NCI-H1436 (cell line): ENCODE measurements at regions not wholly inside any gene's neighbourhood (a gene's known extent, or its start where the extent isn't known, plus 50 kb on each side); places are given as distances from the start of the nearest gene placed in this dataset.
"Not testable (repeated sequence)": the region's sequence is repeated elsewhere in the genome, so short reads cannot be mapped to it uniquely, and the experiment has no call there.

Source experiments
- DNase-seq: peaks from one replicate; lab custom pipeline; 2025; lab: John Stamatoyannopoulos, UW

DNA sequence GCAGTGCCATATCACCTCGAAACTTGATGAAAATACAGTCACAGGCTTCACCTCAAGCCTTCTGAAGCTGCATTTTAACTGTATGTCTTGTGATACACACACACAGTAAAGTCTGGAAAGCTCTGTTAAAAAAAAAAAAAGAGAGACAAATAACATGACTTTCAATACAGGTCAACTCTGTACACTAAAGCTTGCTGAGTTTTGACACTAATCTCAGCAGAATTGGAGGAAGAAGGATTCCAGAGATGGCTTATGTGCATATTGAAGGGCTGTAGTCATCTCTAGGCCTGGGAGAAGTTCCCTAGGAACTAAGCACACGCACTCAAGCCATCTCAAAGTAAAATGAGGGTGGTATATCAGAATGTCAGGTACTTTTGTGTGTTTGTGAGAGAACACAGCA lies 875.1 kb downstream of the EPHA4 start:
- DNase-seq: no peak

DNA sequence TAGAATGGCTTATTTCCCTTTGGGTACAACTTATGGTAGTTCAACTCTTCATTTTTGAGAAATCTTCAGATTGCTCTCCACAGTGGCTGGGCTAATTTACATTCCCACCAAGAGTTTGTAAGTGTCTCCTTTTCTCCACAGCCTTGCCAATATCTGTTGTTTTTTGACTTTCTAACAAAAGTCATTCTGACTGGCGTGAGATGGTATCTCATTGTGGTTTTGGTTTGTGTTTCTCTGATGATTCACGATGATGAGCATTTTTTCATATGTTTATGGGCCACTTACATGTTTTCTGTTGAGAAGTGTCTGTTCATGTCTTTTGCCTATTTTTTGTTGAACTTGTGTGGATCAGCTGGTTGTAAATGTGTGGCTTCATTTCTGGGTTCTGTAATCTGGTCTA lies 871.0 kb downstream of the EPHA4 start:
- DNase-seq: no peak

DNA sequence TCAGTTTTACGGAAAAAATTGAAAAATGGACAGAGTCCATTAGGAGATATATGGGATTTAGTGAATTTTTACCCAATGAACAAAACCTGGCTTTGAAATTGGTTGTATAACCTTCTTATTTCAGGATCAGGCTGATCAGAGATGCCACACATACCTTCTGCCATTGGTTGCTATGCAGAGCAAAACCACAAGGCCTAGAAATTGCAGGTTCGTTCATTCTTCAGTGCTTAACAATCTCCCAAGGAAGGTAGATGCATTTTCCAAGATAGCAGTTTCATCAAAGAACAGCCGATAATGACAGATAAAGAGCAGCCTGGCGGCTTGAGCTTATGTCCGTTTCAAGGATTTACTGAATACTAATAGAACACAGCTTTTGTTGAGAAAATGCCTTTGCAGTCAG lies 868.8 kb downstream of the EPHA4 start:
- DNase-seq: no peak

DNA sequence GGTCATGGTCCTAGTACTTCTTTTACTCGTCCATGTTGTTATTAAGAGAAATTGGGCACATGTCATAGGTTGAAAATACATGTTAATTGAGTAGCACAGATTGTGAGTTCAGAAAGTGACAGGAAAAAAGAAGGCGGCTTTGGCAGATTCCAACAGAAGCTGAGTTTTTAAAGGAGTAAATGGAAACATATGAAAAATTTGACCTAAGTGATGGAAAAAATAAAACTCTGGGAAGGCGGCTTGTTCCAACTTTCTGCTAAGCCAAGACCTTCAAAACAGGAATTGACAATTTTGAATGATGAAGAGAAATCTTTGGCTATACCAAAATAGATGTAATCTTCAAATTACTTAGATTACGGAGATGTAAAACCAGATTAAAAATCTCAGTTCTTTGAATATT lies 868.0 kb downstream of the EPHA4 start:
- no peak for DNase-seq

DNA sequence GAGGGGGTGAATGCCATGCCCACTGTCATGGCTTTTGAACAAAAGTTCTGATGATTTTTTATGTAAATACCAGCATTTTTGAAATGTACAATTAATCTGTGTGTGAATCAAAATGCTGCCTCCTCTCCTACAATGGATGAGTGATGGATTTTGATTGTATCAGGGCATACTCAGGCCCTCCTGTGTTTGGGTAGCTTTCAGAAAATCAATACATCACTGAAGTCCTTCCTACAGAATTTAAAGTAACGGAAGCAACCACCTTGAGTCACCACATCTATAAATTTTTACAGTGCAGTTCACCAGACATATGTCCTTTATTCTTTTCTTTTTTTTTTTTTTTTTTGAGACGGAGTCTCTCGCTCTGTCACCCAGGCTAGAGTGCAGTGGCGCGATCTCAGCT lies 867.3 kb downstream of the EPHA4 start:
- no peak for DNase-seq

- no peak for DNase-seq
Observed at GRCh38 chr2:220705678-220706077, 866.4 kb downstream of the EPHA4 start.

DNA sequence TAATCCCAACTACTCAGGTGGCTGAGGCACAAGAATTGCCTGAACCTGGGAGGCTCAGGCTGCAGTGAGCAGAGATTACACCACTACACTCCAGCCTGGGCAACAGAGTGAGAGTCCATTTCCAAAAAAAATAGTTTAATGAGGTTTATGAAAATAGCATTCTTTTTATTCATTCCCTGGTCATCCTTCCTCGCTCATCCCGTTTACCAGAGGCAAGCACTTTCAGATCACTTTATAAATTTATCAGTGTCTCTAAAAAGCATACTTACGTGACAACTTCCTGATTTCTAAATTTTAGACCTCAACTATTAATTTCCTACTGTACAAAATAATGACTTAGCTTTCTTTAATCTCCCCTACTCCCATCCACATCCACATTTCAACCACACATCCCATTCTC lies 864.8 kb downstream of the EPHA4 start:
- no peak for DNase-seq

DNA sequence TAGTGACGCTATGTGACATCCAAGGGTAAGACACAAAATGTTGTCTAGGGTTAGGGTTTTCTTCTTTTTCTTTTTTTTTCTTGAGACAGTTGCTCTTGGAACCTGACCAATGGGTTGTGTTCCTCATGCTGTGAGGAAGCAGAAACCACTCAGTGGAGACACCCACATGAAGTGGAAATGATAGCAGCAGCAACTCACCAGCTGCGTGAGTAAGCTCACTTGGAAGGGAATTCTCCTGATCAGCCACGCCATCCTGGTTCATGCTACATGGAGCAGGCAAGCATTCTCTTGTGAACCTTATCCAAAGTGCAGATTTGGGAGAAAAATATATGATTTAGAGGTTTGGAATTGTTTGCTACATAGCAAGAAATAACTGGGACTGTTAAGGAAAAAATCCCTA lies 863.7 kb downstream of the EPHA4 start:
- no peak for DNase-seq

DNA sequence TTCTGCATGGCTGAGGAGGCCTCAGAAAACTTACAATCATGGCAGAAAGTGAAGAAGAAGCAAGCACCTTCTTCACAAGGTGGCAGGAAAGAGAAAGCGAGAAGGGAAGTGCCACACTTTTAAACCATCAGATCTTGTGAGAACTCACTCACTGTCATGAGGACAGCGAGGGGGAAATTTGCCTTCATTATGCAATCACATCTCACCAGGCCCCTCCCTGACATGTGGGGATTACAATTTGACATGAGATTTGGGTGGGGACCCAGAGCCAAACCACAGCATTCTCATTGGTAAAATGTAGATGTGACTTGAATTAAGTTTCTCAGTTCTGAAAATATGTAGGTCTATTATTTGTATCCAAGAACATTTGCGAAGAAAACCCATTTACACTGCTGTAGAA lies 854.8 kb downstream of the EPHA4 start:
- no peak for DNase-seq

DNA sequence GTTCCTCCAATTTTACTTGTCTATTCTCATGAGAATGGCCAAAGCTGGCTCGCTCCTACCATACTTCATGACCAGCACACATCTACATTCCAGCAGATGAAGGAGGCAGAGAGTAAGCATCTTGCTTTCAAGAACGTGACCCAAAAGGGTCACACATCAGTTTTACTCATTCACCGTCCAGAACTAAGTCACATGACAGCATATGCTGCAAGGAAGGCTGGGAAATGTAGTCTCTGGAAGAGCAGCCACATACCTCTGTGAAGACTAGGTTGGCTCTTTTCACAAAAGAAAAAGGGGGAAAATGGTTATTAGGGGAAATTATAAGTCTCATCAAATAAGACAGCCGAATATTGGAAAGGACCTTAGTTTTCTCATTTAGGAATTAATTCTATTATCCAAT lies 835.3 kb downstream of the EPHA4 start:
- DNase-seq: no peak

- DNase-seq: no peak
Observed at GRCh38 chr2:220743203-220743602, 828.9 kb downstream of the EPHA4 start.

DNA sequence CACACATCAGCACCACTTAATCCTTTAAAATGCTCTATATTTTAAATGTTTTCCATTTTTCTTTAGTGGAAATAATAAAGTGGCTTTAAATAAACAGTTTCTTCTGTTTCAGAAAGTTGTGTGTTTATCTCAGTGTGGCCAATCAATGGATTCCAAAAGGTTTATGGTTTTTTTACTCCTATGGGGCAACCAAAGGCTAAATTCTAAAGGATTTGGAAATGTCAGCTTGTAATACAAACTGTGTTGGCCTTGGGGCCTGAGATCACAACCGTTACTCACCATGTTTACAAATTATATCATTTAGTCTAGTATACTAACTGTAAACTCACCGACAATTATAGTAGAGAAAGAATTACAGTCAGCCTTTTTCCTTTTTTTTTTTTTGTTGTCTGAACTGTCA lies 827.2 kb downstream of the EPHA4 start:
- DNase-seq: no peak

DNA sequence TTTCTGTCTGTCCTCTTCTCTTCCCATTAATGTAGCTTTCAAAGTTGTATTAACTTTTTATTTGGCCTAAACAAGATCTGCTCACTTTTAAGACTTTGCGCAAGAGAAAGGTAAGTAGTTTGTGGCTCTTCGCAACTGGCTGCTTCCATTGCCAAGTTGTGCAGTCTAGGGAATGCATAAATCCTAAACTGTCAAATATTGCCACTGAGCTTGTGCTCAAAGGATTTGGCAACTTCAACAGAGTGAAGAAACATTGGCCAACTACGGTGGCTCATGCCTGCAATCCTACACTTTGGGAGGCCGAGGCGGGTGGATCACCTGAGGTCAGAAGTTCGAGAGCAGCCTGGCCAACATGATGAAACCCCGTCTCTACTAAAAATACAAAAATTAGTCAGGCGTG lies 826.4 kb downstream of the EPHA4 start:
- DNase-seq: no peak

DNA sequence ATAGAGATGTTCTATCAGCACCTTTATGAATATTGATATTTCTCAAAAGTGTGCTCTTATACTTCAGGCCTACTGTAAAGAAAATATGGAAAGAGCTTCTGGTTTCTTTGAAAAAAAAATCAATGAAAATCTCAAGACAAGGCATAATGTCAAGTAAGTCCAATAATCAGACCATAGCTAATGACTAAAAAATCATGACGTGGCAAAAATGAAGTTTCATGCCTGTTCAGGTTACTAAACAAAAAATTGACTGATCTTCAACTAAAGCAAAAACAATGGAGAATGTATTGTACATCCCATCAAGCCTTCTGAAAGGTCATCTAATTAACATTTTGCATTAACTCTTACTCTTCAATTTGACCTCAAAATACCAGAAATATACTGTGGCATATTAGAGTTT lies 824.4 kb downstream of the EPHA4 start:
- DNase-seq: no peak

DNA sequence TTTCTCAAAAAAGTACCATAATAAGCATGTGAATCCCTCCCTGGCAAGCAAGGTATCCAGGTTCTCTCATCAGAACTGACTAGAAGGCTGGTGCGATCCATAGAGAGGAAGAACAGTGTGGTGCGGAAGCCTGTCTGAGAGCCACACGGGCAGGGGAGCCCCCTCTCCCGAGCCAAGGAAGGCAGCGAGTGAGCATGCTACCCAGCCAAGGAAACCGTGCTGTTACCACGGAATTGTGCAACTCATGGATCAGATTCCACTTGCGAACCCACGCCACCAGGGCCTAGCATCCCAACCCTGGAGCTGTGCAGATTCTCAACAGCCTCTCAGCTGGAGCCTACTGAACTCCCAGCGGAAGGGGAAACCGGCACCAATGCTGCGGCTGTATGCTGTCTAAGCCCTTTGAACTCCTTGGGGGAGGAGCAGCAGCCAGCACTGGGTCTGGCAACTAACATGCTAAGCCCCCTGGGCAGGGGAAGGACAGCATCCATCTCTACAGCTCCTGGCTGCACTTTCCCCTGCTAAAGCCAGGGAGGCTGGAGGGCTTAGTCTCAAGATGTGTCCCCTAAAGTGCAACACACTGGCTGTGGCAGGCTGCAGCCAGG lies 823.1 kb downstream of the EPHA4 start:
- DNase-seq: no peak

- no peak for DNase-seq
Observed at GRCh38 chr2:220753486-220753885, 818.6 kb downstream of the EPHA4 start.

DNA sequence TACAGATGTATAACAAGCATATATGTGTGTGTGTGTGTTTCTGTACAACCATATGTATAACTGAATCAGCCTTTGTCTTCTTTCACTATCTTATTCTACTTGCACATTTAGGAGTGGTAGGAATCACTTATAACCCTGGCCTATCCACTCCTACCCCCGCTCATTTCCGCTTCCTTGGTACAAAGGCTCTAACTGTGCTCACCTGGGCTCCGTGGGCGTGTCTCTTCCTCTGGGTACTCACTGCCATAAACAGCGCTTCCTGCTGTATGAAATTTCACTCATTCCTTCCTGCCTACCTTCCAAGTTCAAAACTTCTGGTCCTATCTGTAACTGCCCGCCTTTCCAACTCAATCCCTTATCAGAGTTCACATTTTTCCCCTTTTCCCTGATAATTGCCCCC lies 815.5 kb downstream of the EPHA4 start:
- DNase-seq: no peak

DNA sequence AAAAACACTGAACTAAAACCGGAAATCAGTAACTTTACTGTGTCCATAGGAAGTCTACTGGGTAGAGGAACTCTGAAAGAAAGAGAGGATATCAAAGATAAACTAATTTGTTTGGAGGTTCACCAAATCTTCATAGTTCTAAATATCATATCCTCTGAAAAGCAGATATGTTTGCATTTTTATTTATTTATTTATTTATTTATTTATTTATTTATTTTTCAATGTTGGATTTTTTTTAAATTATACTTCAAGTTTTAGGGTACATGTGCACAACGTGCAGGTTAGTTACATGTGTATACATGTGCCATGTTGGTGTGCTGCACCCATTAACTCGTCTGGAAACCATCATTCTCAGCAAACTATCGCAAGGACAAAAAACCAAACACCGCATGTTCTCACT lies 813.7 kb downstream of the EPHA4 start:
- DNase-seq: not testable (repeated sequence)

DNA sequence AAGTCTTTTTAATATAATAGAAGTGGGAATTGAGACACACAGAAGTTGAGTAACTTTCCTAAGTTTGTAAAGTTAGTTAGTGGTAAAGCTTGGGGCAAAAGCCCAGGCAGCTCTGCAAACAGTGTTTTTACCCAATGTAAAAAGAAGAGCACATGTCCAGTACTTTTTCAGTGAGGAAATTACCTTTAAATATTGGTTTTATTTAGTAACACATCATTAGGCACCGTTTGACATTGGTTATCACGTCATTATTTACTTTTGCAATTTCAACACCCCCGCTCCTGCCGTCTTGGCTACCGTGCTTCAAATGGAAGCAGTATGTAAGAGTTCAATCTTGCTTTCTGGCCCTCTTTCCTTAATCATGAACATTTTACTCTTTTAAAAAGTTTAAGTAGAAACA lies 807.9 kb downstream of the EPHA4 start:
- DNase-seq: no peak

GRCh38 chr2:220767591-220768255 lies 804.4 kb downstream of the EPHA4 start:
- no peak for DNase-seq

GRCh38 chr2:220775856-220776488 lies 796.1 kb downstream of the EPHA4 start:
- no peak for DNase-seq

DNA sequence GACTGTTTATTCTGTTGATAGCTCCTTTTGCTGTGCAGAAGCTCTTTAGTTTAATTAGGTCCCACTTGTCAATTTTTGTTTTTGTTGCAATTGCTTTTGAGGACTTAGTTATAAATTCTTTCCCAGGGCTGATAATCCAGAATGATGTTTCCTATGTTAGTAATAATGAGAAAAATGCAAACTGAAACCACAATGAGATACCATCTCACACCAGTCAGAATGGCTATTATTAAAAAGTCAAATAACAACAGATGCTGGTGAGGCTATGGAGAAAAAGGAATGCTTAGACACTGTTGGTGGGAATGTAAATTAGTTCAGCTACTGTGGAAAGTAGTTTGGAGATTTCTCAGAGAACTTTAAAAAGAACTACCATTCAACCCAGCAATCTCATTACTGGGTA lies 793.0 kb downstream of the EPHA4 start:
- DNase-seq: not testable (repeated sequence)

- no peak for DNase-seq
Observed at GRCh38 chr2:220779511-220779910, 792.6 kb downstream of the EPHA4 start.

DNA sequence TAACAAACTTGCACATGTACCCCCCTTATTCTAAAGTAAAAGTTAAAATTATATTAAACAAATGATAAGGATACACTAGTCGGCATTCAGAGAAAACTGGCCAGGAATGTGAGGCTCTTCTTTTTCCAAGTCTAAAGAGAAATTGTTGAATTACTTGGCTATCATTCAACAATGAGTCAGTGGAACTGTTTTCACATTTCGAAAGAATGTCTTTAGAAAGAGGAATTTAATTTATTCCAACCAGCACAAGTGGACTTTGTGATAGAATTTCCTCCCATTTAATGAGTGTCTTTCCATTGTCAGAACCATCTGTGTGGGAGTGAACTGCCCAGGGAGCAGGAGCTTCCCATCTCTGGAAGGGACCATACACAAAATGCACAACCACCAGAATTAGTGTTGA lies 792.2 kb downstream of the EPHA4 start:
- no peak for DNase-seq
